NCI-H2081 (cell line): ENCODE measurements at regions not wholly inside any gene's neighbourhood (a gene's known extent, or its start where the extent isn't known, plus 50 kb on each side); places are given as distances from the start of the nearest gene placed in this dataset.
"Not testable (repeated sequence)": the region's sequence is repeated elsewhere in the genome, so short reads cannot be mapped to it uniquely, and the experiment has no call there.

ENCODE experiments used
- DNase-seq, 2 experiments: peaks; one replicate each; lab custom pipeline; 2025; lab: John Stamatoyannopoulos, UW

- no peak for DNase-seq
These were observed 165.2 kb upstream of the AUTS2 start for GRCh38 chr7:69433081-69433480.

GRCh38 chr7:69434398-69434815, 163.9 kb upstream of the AUTS2 start:
- no peak for DNase-seq

- DNase-seq: no peak
These were observed 162.6 kb upstream of the AUTS2 start for GRCh38 chr7:69435711-69436110.

GRCh38 chr7:69436946-69437345, 161.3 kb upstream of the AUTS2 start:
- DNase-seq: no peak

GRCh38 chr7:69438584-69439412, 159.5 kb upstream of the AUTS2 start:
- DNase-seq: no peak

GRCh38 chr7:69439636-69440325, 158.5 kb upstream of the AUTS2 start:
- DNase-seq: no peak

GRCh38 chr7:69440976-69441375, 157.3 kb upstream of the AUTS2 start:
- DNase-seq: no peak

GRCh38 chr7:69443136-69443535, 155.1 kb upstream of the AUTS2 start:
- no peak for DNase-seq

- no peak for DNase-seq
These were observed 152.7 kb upstream of the AUTS2 start for GRCh38 chr7:69445541-69445940.

GRCh38 chr7:69446213-69446612, 152.1 kb upstream of the AUTS2 start:
- not testable (repeated sequence) for DNase-seq

GRCh38 chr7:69448071-69448470, 150.2 kb upstream of the AUTS2 start:
- DNase-seq: no peak

GRCh38 chr7:69450456-69450855, 147.8 kb upstream of the AUTS2 start:
- DNase-seq: no peak

- DNase-seq: no peak
These were observed 146.6 kb upstream of the AUTS2 start for GRCh38 chr7:69451715-69452114.

GRCh38 chr7:69452797-69453196, 145.5 kb upstream of the AUTS2 start:
- no peak for DNase-seq

GRCh38 chr7:69457595-69458504, 140.4 kb upstream of the AUTS2 start:
- peak; percentile 38 to 72 for DNase-seq

GRCh38 chr7:69464035-69464434, 134.2 kb upstream of the AUTS2 start:
- DNase-seq: no peak

- DNase-seq: no peak
These were observed 133.0 kb upstream of the AUTS2 start for GRCh38 chr7:69465262-69465661.

GRCh38 chr7:69467826-69468225, 130.4 kb upstream of the AUTS2 start:
- DNase-seq: no peak

- DNase-seq: no peak
These were observed 121.9 kb upstream of the AUTS2 start for GRCh38 chr7:69476416-69476815.

GRCh38 chr7:69482676-69483075, 115.6 kb upstream of the AUTS2 start:
- DNase-seq: no peak

- DNase-seq: no peak
These were observed 108.7 kb upstream of the AUTS2 start for GRCh38 chr7:69489533-69489932.

- DNase-seq: no peak
These were observed 99.6 kb upstream of the AUTS2 start for GRCh38 chr7:69498671-69499070.
